ENCODE measurements at regions not wholly inside any gene's neighbourhood (a gene's known extent, or its start where the extent isn't known, plus 50 kb on each side); places are given as distances from the start of the nearest gene placed in this dataset.
"Not testable (repeated sequence)": the region's sequence is repeated elsewhere in the genome, so short reads cannot be mapped to it uniquely, and the experiment has no call there.

GRCh38 chr6:56904068-56904467 is 50.8 kb upstream of the BEND6 start:
- no peak for DNase-seq

- peak; percentile 33 for DNase-seq
Measured at GRCh38 chr6:56902641-56903464, 52.1 kb upstream of the BEND6 start.

GRCh38 chr6:56900784-56901183 is 54.1 kb upstream of the BEND6 start:
- DNase-seq, result no peak

GRCh38 chr6:56899753-56900152 is 55.2 kb upstream of the BEND6 start:
- no peak for DNase-seq

- DNase-seq, result no peak
Measured at GRCh38 chr6:56899311-56899710, 55.6 kb upstream of the BEND6 start.

- DNase-seq, result no peak
Measured at GRCh38 chr6:56897789-56898529, 56.9 kb upstream of the BEND6 start.

- no peak for DNase-seq
Measured at GRCh38 chr6:56891754-56892153, 63.2 kb upstream of the BEND6 start.

- peak; percentile 3 for DNase-seq
Measured at GRCh38 chr6:56890683-56891429, 64.1 kb upstream of the BEND6 start.

- no peak for DNase-seq
Measured at GRCh38 chr6:56890066-56890465, 64.8 kb upstream of the BEND6 start.

- no peak for DNase-seq
Measured at GRCh38 chr6:56889492-56889891, 65.4 kb upstream of the BEND6 start.

GRCh38 chr6:56888687-56889086 is 66.2 kb upstream of the BEND6 start:
- no peak for DNase-seq

- DNase-seq, result no peak
Measured at GRCh38 chr6:56887086-56887485, 67.8 kb upstream of the BEND6 start.

- no peak for DNase-seq
Measured at GRCh38 chr6:56877922-56878321, 77.0 kb upstream of the BEND6 start.

GRCh38 chr6:56875961-56876360 is 78.9 kb upstream of the BEND6 start:
- DNase-seq, result no peak

GRCh38 chr6:56875523-56875922 is 79.4 kb upstream of the BEND6 start:
- no peak for DNase-seq

- no peak for DNase-seq
Measured at GRCh38 chr6:56874328-56874727, 80.6 kb upstream of the BEND6 start.

- not testable (repeated sequence) for DNase-seq
Measured at GRCh38 chr6:56870053-56870452, 84.9 kb upstream of the BEND6 start.

GRCh38 chr6:56869346-56869745 is 85.6 kb upstream of the BEND6 start:
- no peak for DNase-seq

- DNase-seq, result no peak
Measured at GRCh38 chr6:56868687-56869086, 86.2 kb upstream of the BEND6 start.

GRCh38 chr6:56866917-56867522 is 87.9 kb upstream of the BEND6 start:
- no peak for DNase-seq

GRCh38 chr6:56865081-56865875 is 89.6 kb upstream of the BEND6 start:
- no peak for DNase-seq

GRCh38 chr6:56864171-56864616 is 90.7 kb upstream of the BEND6 start:
- DNase-seq, result no peak

All from CD4-positive, alpha-beta T cell treated with Interleukin-12 subunit alpha and Interleukin-12 subunit beta, for 1 hour (primary cell).